GM12891 (cell line): ENCODE measurements at regions not wholly inside any gene's neighbourhood (a gene's known extent, or its start where the extent isn't known, plus 50 kb on each side); places are given as distances from the start of the nearest gene placed in this dataset.

ENCODE experiments used
- PAX5 ChIP-seq: IDR thresholded peaks from 2 replicates; pipeline ENCODE4 v1.6.1; 2011; ENCODE audit warnings: low read length, moderate library complexity, mild to moderate bottlenecking; ENCODE audit not compliant: insufficient read depth, severe bottlenecking
- POLR2A ChIP-seq: IDR thresholded peaks from 2 replicates; pipeline ENCODE4 v1.6.1; 2011; ENCODE audit warnings: low read depth, low read length, control low read depth
- POLR2AphosphoS5 ChIP-seq: IDR thresholded peaks from 2 replicates; pipeline ENCODE4 v1.6.1; 2011; ENCODE audit warnings: low read depth, low read length, control low read depth
- TAF1 ChIP-seq: IDR thresholded peaks from 2 replicates; pipeline ENCODE4 v1.6.1; 2011; ENCODE audit warnings: low read depth, low read length, control low read depth

DNA sequence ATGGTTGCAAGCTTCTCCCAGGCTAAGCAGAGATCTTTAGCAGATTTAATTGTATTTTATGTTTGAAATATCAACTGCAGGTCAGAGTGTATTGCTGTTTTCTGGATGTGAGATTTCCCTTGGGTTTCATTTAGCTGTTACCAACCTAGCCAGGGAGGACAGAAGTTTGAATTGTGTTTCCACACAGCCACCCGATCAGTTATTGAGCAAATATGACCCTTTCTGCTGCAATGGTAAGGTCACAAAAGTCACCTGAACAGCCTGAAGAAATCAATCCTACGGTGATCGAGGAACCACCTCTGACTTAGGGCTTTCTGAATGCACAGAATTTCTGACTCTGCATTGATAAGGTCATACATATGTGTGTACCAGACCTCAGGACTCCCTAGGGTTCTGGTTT, 419.9 kb downstream of the MAN2A1 start:
- no peak for TF ChIP-seq POLR2AphosphoS5
- no peak for TF ChIP-seq POLR2A
- no peak for TF ChIP-seq TAF1
- no peak for TF ChIP-seq PAX5
